GM18870 (cell line): ENCODE measurements at regions not wholly inside any gene's neighbourhood (a gene's known extent, or its start where the extent isn't known, plus 50 kb on each side); places are given as distances from the start of the nearest gene placed in this dataset.
"Not testable (repeated sequence)": the region's sequence is repeated elsewhere in the genome, so short reads cannot be mapped to it uniquely, and the experiment has no call there.

Source experiments
- ATAC-seq: cut with Tn5 transposase; IDR thresholded peaks from one replicate; pipeline ENCODE4 v1.9.1; 2021; ENCODE audit warnings: moderate library complexity; ENCODE audit not compliant: unreplicated experiment

GRCh38 chr2:113341191-113341869 lies 62.6 kb upstream of the PAX8 start:
- ATAC-seq = no peak

- ATAC-seq = no peak
Observed at GRCh38 chr2:113337809-113338208, 59.1 kb upstream of the PAX8 start.

GRCh38 chr2:113336040-113336439 lies 57.3 kb upstream of the PAX8 start:
- not testable (repeated sequence) for ATAC-seq

GRCh38 chr2:113334147-113334546 lies 55.4 kb upstream of the PAX8 start:
- ATAC-seq = no peak

- ATAC-seq = not testable (repeated sequence)
Observed at GRCh38 chr2:113333735-113334134, 55.0 kb upstream of the PAX8 start.

GRCh38 chr2:113330060-113330767 lies 51.5 kb upstream of the PAX8 start:
- ATAC-seq = not testable (repeated sequence)

GRCh38 chr2:113328973-113329372 lies 50.3 kb upstream of the PAX8 start:
- ATAC-seq = not testable (repeated sequence)

GRCh38 chr2:113328572-113328971 lies 49.9 kb upstream of the PAX8 start:
- ATAC-seq = not testable (repeated sequence)
